Calu3 (cell line): ENCODE measurements at regions not wholly inside any gene's neighbourhood (a gene's known extent, or its start where the extent isn't known, plus 50 kb on each side); places are given as distances from the start of the nearest gene placed in this dataset.
"Not testable (repeated sequence)": the region's sequence is repeated elsewhere in the genome, so short reads cannot be mapped to it uniquely, and the experiment has no call there.

Experiments
- BruUV-seq: library from RNA; stranded (reverse); fragments of 400-500 nt; replicated peaks from 2 replicates; lab custom pipeline; 2021; lab: Mats Ljungman, UMichigan
- CTCF ChIA-PET: fragments of 300-600 bp; sonication (Branson Sonifier 250); formaldehyde crosslinking; loops from one replicate; lab custom pipeline; 2022; ENCODE audit warnings: antibody characterized with exemption; lab: Charles Lee
- DNase-seq: peaks from one replicate; pipeline ENCODE4 v3.0.0; 2022
- H3K27ac Mint-ChIP-seq: one replicate; pipeline ENCODE4 v1.8.0; 2022; ENCODE audit warnings: mixed read lengths; ENCODE audit not compliant: unreplicated experiment
- H3K27me3 Mint-ChIP-seq: one replicate; pipeline ENCODE4 v1.8.0; 2022; ENCODE audit warnings: mixed read lengths; ENCODE audit not compliant: unreplicated experiment
- H3K36me3 Mint-ChIP-seq: one replicate; pipeline ENCODE4 v1.8.0; 2022; ENCODE audit warnings: mild to moderate bottlenecking, moderate library complexity, mixed read lengths; ENCODE audit not compliant: insufficient read depth, unreplicated experiment
- H3K4me1 Mint-ChIP-seq: one replicate; pipeline ENCODE4 v1.8.0; 2022; ENCODE audit warnings: mild to moderate bottlenecking, low read depth, mixed read lengths; ENCODE audit not compliant: unreplicated experiment
- H3K4me3 Mint-ChIP-seq: one replicate; pipeline ENCODE4 v1.8.0; 2022; ENCODE audit warnings: mild to moderate bottlenecking, low read depth, moderate library complexity, mixed read lengths; ENCODE audit not compliant: unreplicated experiment
- H3K9me3 Mint-ChIP-seq: one replicate; pipeline ENCODE4 v1.8.0; 2022; ENCODE audit warnings: low read depth, mixed read lengths; ENCODE audit not compliant: unreplicated experiment
- CTCF ChIP-seq: fragments of 200-600 bp; IDR thresholded peaks from one replicate; pipeline ENCODE4 v1.8.0; 2022; ENCODE audit warnings: antibody characterized with exemption; ENCODE audit not compliant: unreplicated experiment
- intact Hi-C: fragments of 100-400 bp; cut with micrococcal nuclease; formaldehyde crosslinking; loops from one replicate; pipeline ENCODE4 v1.10.0; 2022; ENCODE audit not compliant: unreplicated experiment

GRCh38 chr2:13522917-13523821 is 806.4 kb downstream of the TRIB2 start:
- BruUV-seq = no TSS peak
- Mint-ChIP-seq H3K36me3 (peaks cover 10% of the 10 kb centered on the region), H3K27me3 (no peaks in the 10 kb centered on the region), H3K4me3 (peak overlapping the region; percentile 54), H3K9me3 (no peaks in the 10 kb centered on the region), H3K27ac (peak overlapping the region; percentile 79), H3K4me1 (peaks cover 40% of the 10 kb centered on the region)
- CTCF ChIA-PET = interaction anchor here (0.7 to 0.9 kb wide), 2 partner anchors 9 to 137 kb away, joined by 3 to 4 read pairs; no protein-coding TSS in a partner anchor
- TF ChIP-seq CTCF = no peak
- intact Hi-C loops = loop anchor here (10.0 kb wide), 2 partner anchors 298 to 762 kb away; no protein-coding TSS in a partner anchor
- DNase-seq = peak; percentile 72

- TF ChIP-seq CTCF = no peak
- intact Hi-C loops = loop anchor here (10.0 kb wide), 2 partner anchors 300 to 760 kb away; no protein-coding TSS in a partner anchor
- no peak for DNase-seq
- peaks cover 10% of the 10 kb centered on the region for H3K36me3 Mint-ChIP-seq
- no peaks in the 10 kb centered on the region for H3K9me3 Mint-ChIP-seq
- BruUV-seq = no TSS peak
- H3K27ac Mint-ChIP-seq = peak overlapping the region; percentile 79
- peaks cover 35% of the 10 kb centered on the region for H3K4me1 Mint-ChIP-seq
- H3K4me3 Mint-ChIP-seq = peak overlapping the region; percentile 72
- CTCF ChIA-PET = interaction anchor here (0.8 kb wide), 1 partner anchor 10 kb away, joined by 3 read pairs; no protein-coding TSS in a partner anchor
- H3K27me3 Mint-ChIP-seq = no peaks in the 10 kb centered on the region
These were observed 807.8 kb downstream of the TRIB2 start for GRCh38 chr2:13524492-13524891.

- peak; percentile 49 for DNase-seq
- H3K9me3 Mint-ChIP-seq, BruUV-seq, H3K27me3 Mint-ChIP-seq: not testable (repeated sequence)
- intact Hi-C loops = loop anchor here (2.0 to 10.0 kb wide), 2 partner anchors 27 to 283 kb away; no protein-coding TSS in a partner anchor
- Mint-ChIP-seq H3K27ac (peak overlapping the region; percentile 96), H3K4me1 (peaks cover 48% of the 10 kb centered on the region), H3K36me3 (peaks cover 24% of the 10 kb centered on the region), H3K4me3 (peak overlapping the region; percentile 76)
- CTCF ChIA-PET = interaction anchor here (1.8 kb wide), 1 partner anchor 9 kb away, joined by 4 read pairs; no protein-coding TSS in a partner anchor
These were observed 815.1 kb downstream of the TRIB2 start for GRCh38 chr2:13531735-13532410.

GRCh38 chr2:13532781-13533523 is 816.2 kb downstream of the TRIB2 start:
- TSS peak; percentile 67 for BruUV-seq
- Mint-ChIP-seq H3K27ac (peak overlapping the region; percentile 96), H3K4me3 (peak overlapping the region; percentile 76), H3K4me1 (peaks cover 58% of the 10 kb centered on the region), H3K36me3 (peaks cover 34% of the 10 kb centered on the region)
- intact Hi-C loops = loop anchor here (2.0 to 10.0 kb wide), 2 partner anchors 26 to 282 kb away; no protein-coding TSS in a partner anchor
- DNase-seq = peak; percentile 61
- not testable (repeated sequence) for H3K27me3 Mint-ChIP-seq, H3K9me3 Mint-ChIP-seq
- CTCF ChIA-PET = interaction anchor here (1.3 to 1.8 kb wide), 2 partner anchors 10 to 26 kb away, joined by 3 to 4 read pairs; no protein-coding TSS in a partner anchor
